DOHH2 (cell line): ENCODE measurements at regions not wholly inside any gene's neighbourhood (a gene's known extent, or its start where the extent isn't known, plus 50 kb on each side); places are given as distances from the start of the nearest gene placed in this dataset.

ENCODE experiments used
- CTCF ChIP-seq: fragments of 200-600 bp; sonication (generic); IDR thresholded peaks from one replicate; pipeline ENCODE4 v1.5.1; 2014; ENCODE audit warnings: antibody characterized with exemption, mild to moderate bottlenecking, low read depth, low read length; ENCODE audit not compliant: poor library complexity, severe bottlenecking
- EZH2phosphoT487 ChIP-seq: fragments of 200-600 bp; sonication (generic); IDR thresholded peaks from 2 replicates; pipeline ENCODE4 v1.6.1; 2017; ENCODE audit warnings: borderline replicate concordance, mild to moderate bottlenecking, antibody characterized with exemption, low read length, moderate library complexity, mixed read lengths

GRCh38 chr5:163248871-163249270 is 188.5 kb upstream of the CCNG1 start:
- no peak for TF ChIP-seq CTCF
- no peak for TF ChIP-seq EZH2phosphoT487
